ENCODE measurements at regions not wholly inside any gene's neighbourhood (a gene's known extent, or its start where the extent isn't known, plus 50 kb on each side); places are given as distances from the start of the nearest gene placed in this dataset.

DNA sequence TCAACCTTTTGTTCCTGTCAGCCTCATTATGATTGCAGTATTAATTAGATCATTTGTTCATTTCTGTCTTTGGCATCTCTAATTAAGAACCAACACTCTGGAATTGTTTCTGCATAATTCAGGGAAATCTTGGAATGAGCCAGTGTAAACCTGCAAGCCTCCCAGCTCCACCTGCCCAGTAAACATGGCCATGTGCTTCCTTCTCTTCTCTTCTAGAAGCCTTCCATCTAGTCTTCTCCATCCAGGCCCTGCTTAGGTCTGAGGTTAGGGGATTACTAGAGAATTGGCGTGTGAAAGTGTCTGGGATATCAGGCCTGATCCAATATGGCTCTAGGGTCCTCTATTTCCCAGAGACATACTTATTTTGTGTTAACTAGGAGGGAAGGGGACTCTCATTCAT, 528.0 kb downstream of the AACS start:
- Histone ChIP-seq H3K27ac (ENCODE audit: insufficient read depth in 1 of 2, low read depth in 1 of 2, low read length in 2 of 2, poor library complexity in 1 of 2, severe bottlenecking in 2 of 2) (no peak overlapping the region), H3K36me3 (ENCODE audit: control insufficient read depth in 4 of 4, insufficient read depth in 4 of 4, low read length in 3 of 4) (no peaks in the 10 kb centered on the region), H3K9me3 (ENCODE audit: control extremely low read depth in 1 of 5, control insufficient read depth in 4 of 5, insufficient read depth in 2 of 5, low read depth in 1 of 5, low read length in 4 of 5) (peaks cover 0 to 6% (median 4%) of the 10 kb centered on the region in 5 experiments), H3K4me1 (ENCODE audit: control extremely low read depth in 1 of 4, control insufficient read depth in 4 of 4, insufficient read depth in 4 of 4, low read length in 3 of 4) (no peaks in the 10 kb centered on the region), H3K27me3 (replicated peaks in 2 of 5; ENCODE audit: control insufficient read depth in 4 of 5, insufficient read depth in 5 of 5, low read length in 4 of 5) (no peaks in the 10 kb centered on the region), H3K4me3 (ENCODE audit: control insufficient read depth in 1 of 7, extremely low read depth in 1 of 7, insufficient read depth in 4 of 7, low read depth in 2 of 7, low read length in 6 of 7) (no peak overlapping the region)
- CTCF ChIA-PET = interaction anchor here (1.1 kb wide), 1 partner anchor 12 kb away, joined by 3 read pairs; no protein-coding TSS in a partner anchor
- POLR2A ChIA-PET = no interaction called here
- DNase-seq = no peak
- WGBS (ENCODE audit: insufficient coverage) = no CpG with 5 or more reads among the region's 1 CpG

DNA sequence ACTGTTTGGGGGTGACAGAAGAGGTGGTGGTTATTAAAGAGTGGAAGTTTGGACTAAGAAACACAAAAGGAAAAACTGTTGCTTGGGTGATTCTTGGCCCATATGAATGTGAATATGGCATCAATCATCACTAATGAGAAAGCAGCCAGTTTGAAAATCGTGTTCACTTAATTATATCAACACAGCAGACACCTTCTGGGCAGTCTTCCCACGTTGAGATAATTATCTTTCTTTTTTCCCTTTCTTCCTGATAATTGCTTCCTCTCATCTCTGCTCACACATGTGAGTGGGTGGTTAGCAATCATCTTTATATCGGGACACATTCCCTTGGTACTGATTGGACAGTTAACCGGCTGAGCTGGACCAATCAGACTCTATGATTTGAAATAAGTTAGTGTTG, 539.7 kb downstream of the AACS start:
- no peak overlapping the region for H3K27ac ChIP-seq (ENCODE audit: insufficient read depth in 1 of 2, low read depth in 1 of 2, low read length in 2 of 2, poor library complexity in 1 of 2, severe bottlenecking in 2 of 2)
- ChIA-PET POLR2A (no interaction called here), CTCF (interaction anchor here (1.3 kb wide), 1 partner anchor 12 kb away, joined by 3 read pairs; no protein-coding TSS in a partner anchor)
- H3K27me3 ChIP-seq (replicated peaks in 2 of 5; ENCODE audit: control insufficient read depth in 4 of 5, insufficient read depth in 5 of 5, low read length in 4 of 5) = no peaks in the 10 kb centered on the region
- no peaks in the 10 kb centered on the region for H3K36me3 ChIP-seq (ENCODE audit: control insufficient read depth in 4 of 4, insufficient read depth in 4 of 4, low read length in 3 of 4)
- WGBS (ENCODE audit: insufficient coverage) = 78% methylated on average over 4 of the region's 4 CpGs
- no peaks in the 10 kb centered on the region for H3K9me3 ChIP-seq (ENCODE audit: control extremely low read depth in 1 of 5, control insufficient read depth in 4 of 5, insufficient read depth in 2 of 5, low read depth in 1 of 5, low read length in 4 of 5)
- H3K4me3 ChIP-seq (ENCODE audit: control insufficient read depth in 1 of 7, extremely low read depth in 1 of 7, insufficient read depth in 4 of 7, low read depth in 2 of 7, low read length in 6 of 7) = no peak overlapping the region
- no peak for DNase-seq
- no peaks in the 10 kb centered on the region for H3K4me1 ChIP-seq (ENCODE audit: control extremely low read depth in 1 of 4, control insufficient read depth in 4 of 4, insufficient read depth in 4 of 4, low read length in 3 of 4)

DNA sequence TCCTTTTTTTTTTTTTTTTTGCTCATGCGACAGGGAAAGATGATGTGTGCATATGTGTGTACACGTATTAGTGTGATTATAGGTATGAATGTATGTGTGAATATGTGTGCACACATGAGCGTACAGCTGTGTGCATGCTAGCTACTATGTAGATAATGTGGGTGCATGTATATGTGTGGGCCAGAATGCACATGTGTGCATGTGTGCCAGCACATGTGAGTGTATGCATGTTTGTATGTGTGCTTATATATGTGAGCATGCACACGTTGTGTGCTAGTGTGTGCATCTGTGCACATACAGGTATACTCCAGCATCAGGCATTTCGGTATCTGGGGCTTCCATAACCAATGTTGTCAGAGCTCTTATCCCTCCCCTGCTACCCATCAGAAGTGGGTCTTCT, 541.1 kb downstream of the AACS start:
- ChIA-PET CTCF (no interaction called here), POLR2A (no interaction called here)
- no peaks in the 10 kb centered on the region for H3K36me3 ChIP-seq (ENCODE audit: control insufficient read depth in 4 of 4, insufficient read depth in 4 of 4, low read length in 3 of 4)
- no peak for DNase-seq
- no peaks in the 10 kb centered on the region for H3K9me3 ChIP-seq (ENCODE audit: control extremely low read depth in 1 of 5, control insufficient read depth in 4 of 5, insufficient read depth in 2 of 5, low read depth in 1 of 5, low read length in 4 of 5)
- no peaks in the 10 kb centered on the region for H3K27me3 ChIP-seq (replicated peaks in 2 of 5; ENCODE audit: control insufficient read depth in 4 of 5, insufficient read depth in 5 of 5, low read length in 4 of 5)
- H3K4me1 ChIP-seq (ENCODE audit: control extremely low read depth in 1 of 4, control insufficient read depth in 4 of 4, insufficient read depth in 4 of 4, low read length in 3 of 4) = no peaks in the 10 kb centered on the region
- no peak overlapping the region for H3K27ac ChIP-seq (ENCODE audit: insufficient read depth in 1 of 2, low read depth in 1 of 2, low read length in 2 of 2, poor library complexity in 1 of 2, severe bottlenecking in 2 of 2)
- WGBS (ENCODE audit: insufficient coverage) = 90% methylated on average over 4 of the region's 5 CpGs
- no peak overlapping the region for H3K4me3 ChIP-seq (ENCODE audit: control insufficient read depth in 1 of 7, extremely low read depth in 1 of 7, insufficient read depth in 4 of 7, low read depth in 2 of 7, low read length in 6 of 7)

DNA sequence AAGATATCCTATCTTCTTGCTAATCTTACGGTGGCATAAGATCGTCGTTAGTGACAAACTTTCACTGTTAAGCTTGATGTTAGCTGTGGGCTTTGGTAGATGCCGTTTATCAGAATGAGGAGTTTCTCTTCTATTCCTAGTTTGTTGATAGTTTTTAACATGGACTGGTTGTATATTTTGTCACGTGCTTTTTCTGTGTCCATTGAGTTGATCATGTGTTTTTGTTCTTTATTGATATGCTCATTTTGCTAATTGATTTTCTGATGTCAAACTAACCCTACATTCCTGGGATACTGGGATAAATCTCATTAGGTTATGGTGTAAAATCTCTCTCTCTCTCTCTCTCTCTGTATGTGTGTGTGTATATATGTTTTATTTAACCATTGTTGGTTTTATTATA, 545.1 kb downstream of the AACS start:
- Histone ChIP-seq H3K9me3 (ENCODE audit: control extremely low read depth in 1 of 5, control insufficient read depth in 4 of 5, insufficient read depth in 2 of 5, low read depth in 1 of 5, low read length in 4 of 5) (no peaks in the 10 kb centered on the region), H3K4me3 (ENCODE audit: control insufficient read depth in 1 of 7, extremely low read depth in 1 of 7, insufficient read depth in 4 of 7, low read depth in 2 of 7, low read length in 6 of 7) (no peak overlapping the region), H3K27me3 (replicated peaks in 2 of 5; ENCODE audit: control insufficient read depth in 4 of 5, insufficient read depth in 5 of 5, low read length in 4 of 5) (no peaks in the 10 kb centered on the region), H3K36me3 (ENCODE audit: control insufficient read depth in 4 of 4, insufficient read depth in 4 of 4, low read length in 3 of 4) (no peaks in the 10 kb centered on the region), H3K4me1 (ENCODE audit: control extremely low read depth in 1 of 4, control insufficient read depth in 4 of 4, insufficient read depth in 4 of 4, low read length in 3 of 4) (no peaks in the 10 kb centered on the region), H3K27ac (ENCODE audit: insufficient read depth in 1 of 2, low read depth in 1 of 2, low read length in 2 of 2, poor library complexity in 1 of 2, severe bottlenecking in 2 of 2) (no peak overlapping the region)
- ChIA-PET POLR2A (no interaction called here), CTCF (no interaction called here)
- no peak for DNase-seq
- 93% methylated on average over 4 of the region's 5 CpGs for WGBS (ENCODE audit: insufficient coverage)

DNA sequence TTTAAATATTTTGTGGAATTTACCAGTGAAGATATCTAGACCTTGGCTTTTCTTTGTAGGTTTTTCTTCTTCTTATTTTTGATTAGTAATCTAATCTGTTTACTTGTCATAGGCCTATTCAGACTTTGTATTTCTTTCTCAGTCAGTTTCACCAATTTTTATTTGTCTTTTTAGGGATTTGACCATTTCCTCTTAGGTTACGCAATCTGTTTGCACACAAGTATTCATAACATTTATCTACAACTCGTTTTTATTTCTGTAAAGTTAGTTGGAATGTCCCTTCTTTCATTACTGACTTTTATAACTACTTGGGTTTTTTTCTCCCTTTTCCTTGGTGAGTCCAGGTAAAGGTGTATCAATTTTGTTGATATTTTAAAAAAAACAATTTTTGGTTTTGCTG, 545.7 kb downstream of the AACS start:
- no peak overlapping the region for H3K4me3 ChIP-seq (ENCODE audit: control insufficient read depth in 1 of 7, extremely low read depth in 1 of 7, insufficient read depth in 4 of 7, low read depth in 2 of 7, low read length in 6 of 7)
- ChIA-PET POLR2A (no interaction called here), CTCF (no interaction called here)
- no peak overlapping the region for H3K27ac ChIP-seq (ENCODE audit: insufficient read depth in 1 of 2, low read depth in 1 of 2, low read length in 2 of 2, poor library complexity in 1 of 2, severe bottlenecking in 2 of 2)
- DNase-seq = no peak
- no peaks in the 10 kb centered on the region for H3K27me3 ChIP-seq (replicated peaks in 2 of 5; ENCODE audit: control insufficient read depth in 4 of 5, insufficient read depth in 5 of 5, low read length in 4 of 5)
- WGBS (ENCODE audit: insufficient coverage) = no CpG with 5 or more reads among the region's 2 CpGs
- H3K36me3 ChIP-seq (ENCODE audit: control insufficient read depth in 4 of 4, insufficient read depth in 4 of 4, low read length in 3 of 4) = no peaks in the 10 kb centered on the region
- H3K9me3 ChIP-seq (ENCODE audit: control extremely low read depth in 1 of 5, control insufficient read depth in 4 of 5, insufficient read depth in 2 of 5, low read depth in 1 of 5, low read length in 4 of 5) = no peaks in the 10 kb centered on the region
- no peaks in the 10 kb centered on the region for H3K4me1 ChIP-seq (ENCODE audit: control extremely low read depth in 1 of 4, control insufficient read depth in 4 of 4, insufficient read depth in 4 of 4, low read length in 3 of 4)

DNA sequence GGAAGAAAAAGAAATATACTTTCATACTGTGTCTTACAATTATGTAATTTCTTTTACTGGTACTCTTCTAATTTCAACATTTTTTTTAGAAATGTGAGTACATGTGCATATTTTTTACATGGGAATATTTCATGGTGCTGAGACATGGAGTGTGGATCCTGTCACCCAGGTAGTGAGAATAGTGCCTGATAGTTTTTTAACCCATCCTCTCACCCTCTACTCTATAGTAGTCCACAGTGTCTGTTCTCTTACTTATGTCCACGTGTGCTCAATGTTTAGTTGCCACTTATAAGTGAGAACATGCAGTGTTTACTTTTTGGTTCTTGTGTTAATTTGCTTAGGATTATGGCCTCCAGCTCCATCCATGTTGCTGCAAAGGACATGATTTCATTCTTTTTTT, 548.8 kb downstream of the AACS start:
- DNase-seq = no peak
- ChIA-PET POLR2A (no interaction called here), CTCF (no interaction called here)
- no peak overlapping the region for H3K27ac ChIP-seq (ENCODE audit: insufficient read depth in 1 of 2, low read depth in 1 of 2, low read length in 2 of 2, poor library complexity in 1 of 2, severe bottlenecking in 2 of 2)
- no CpG with 5 or more reads among the region's 1 CpG for WGBS (ENCODE audit: insufficient coverage)
- H3K27me3 ChIP-seq (replicated peaks in 2 of 5; ENCODE audit: control insufficient read depth in 4 of 5, insufficient read depth in 5 of 5, low read length in 4 of 5) = no peaks in the 10 kb centered on the region
- H3K36me3 ChIP-seq (ENCODE audit: control insufficient read depth in 4 of 4, insufficient read depth in 4 of 4, low read length in 3 of 4) = no peaks in the 10 kb centered on the region
- no peak overlapping the region for H3K4me3 ChIP-seq (ENCODE audit: control insufficient read depth in 1 of 7, extremely low read depth in 1 of 7, insufficient read depth in 4 of 7, low read depth in 2 of 7, low read length in 6 of 7)
- H3K9me3 ChIP-seq (ENCODE audit: control extremely low read depth in 1 of 5, control insufficient read depth in 4 of 5, insufficient read depth in 2 of 5, low read depth in 1 of 5, low read length in 4 of 5) = no peaks in the 10 kb centered on the region
- no peaks in the 10 kb centered on the region for H3K4me1 ChIP-seq (ENCODE audit: control extremely low read depth in 1 of 4, control insufficient read depth in 4 of 4, insufficient read depth in 4 of 4, low read length in 3 of 4)

DNA sequence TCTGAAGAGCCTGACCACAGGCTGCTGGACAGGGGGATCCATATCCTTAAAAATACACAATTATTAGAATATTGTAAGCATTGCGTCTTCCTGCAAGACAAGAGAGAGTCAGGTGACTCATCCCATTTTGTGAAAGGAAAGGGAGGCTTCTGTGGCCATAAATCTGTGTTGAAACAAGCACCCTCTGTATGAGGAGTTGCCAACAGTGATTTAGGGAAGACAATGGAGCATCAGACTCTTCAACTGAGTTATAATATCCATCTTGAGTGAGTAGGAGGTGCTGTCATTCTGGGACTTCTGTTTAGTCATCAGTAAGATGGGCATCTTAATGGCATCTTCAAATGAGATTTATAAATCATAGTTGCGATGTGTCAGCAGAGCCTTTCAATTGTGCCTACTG, 554.5 kb downstream of the AACS start:
- POLR2A ChIA-PET = no interaction called here
- CTCF ChIA-PET = no interaction called here
- Histone ChIP-seq H3K27ac (ENCODE audit: insufficient read depth in 1 of 2, low read depth in 1 of 2, low read length in 2 of 2, poor library complexity in 1 of 2, severe bottlenecking in 2 of 2) (no peak overlapping the region), H3K27me3 (replicated peaks in 2 of 5; ENCODE audit: control insufficient read depth in 4 of 5, insufficient read depth in 5 of 5, low read length in 4 of 5) (no peaks in the 10 kb centered on the region), H3K9me3 (ENCODE audit: control extremely low read depth in 1 of 5, control insufficient read depth in 4 of 5, insufficient read depth in 2 of 5, low read depth in 1 of 5, low read length in 4 of 5) (no peaks in the 10 kb centered on the region), H3K36me3 (ENCODE audit: control insufficient read depth in 4 of 4, insufficient read depth in 4 of 4, low read length in 3 of 4) (no peaks in the 10 kb centered on the region), H3K4me3 (ENCODE audit: control insufficient read depth in 1 of 7, extremely low read depth in 1 of 7, insufficient read depth in 4 of 7, low read depth in 2 of 7, low read length in 6 of 7) (no peak overlapping the region), H3K4me1 (ENCODE audit: control extremely low read depth in 1 of 4, control insufficient read depth in 4 of 4, insufficient read depth in 4 of 4, low read length in 3 of 4) (no peaks in the 10 kb centered on the region)
- WGBS (ENCODE audit: insufficient coverage) = 80% methylated on average over 2 of the region's 2 CpGs
- no peak for DNase-seq

DNA sequence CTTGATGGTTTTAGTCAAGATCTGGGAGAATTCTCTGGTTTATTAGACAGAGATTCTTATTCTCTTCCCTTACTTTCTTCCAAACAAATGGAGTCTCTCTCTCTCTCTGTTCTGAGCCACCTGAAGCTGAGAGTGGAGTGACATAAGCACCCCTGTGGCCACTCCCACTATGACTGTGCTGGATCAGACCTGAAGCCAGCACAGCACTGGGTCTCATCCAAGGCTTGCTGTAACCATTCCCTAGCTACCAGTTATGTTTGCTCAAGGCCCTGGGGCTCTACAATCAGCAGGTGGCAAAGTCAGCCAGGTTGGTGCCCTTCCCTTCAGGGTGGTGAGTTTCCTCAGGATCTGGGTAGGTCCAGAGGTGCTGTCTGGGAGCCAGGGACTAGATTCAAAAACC, 568.5 kb downstream of the AACS start:
- no peak overlapping the region for H3K4me3 ChIP-seq (ENCODE audit: control insufficient read depth in 1 of 7, extremely low read depth in 1 of 7, insufficient read depth in 4 of 7, low read depth in 2 of 7, low read length in 6 of 7)
- ChIA-PET CTCF (no interaction called here), POLR2A (no interaction called here)
- H3K36me3 ChIP-seq (ENCODE audit: control insufficient read depth in 4 of 4, insufficient read depth in 4 of 4, low read length in 3 of 4) = no peaks in the 10 kb centered on the region
- H3K4me1 ChIP-seq (ENCODE audit: control extremely low read depth in 1 of 4, control insufficient read depth in 4 of 4, insufficient read depth in 4 of 4, low read length in 3 of 4) = no peaks in the 10 kb centered on the region
- DNase-seq = no peak
- no peak overlapping the region for H3K27ac ChIP-seq (ENCODE audit: insufficient read depth in 1 of 2, low read depth in 1 of 2, low read length in 2 of 2, poor library complexity in 1 of 2, severe bottlenecking in 2 of 2)
- no peaks in the 10 kb centered on the region for H3K27me3 ChIP-seq (replicated peaks in 2 of 5; ENCODE audit: control insufficient read depth in 4 of 5, insufficient read depth in 5 of 5, low read length in 4 of 5)
- H3K9me3 ChIP-seq (ENCODE audit: control extremely low read depth in 1 of 5, control insufficient read depth in 4 of 5, insufficient read depth in 2 of 5, low read depth in 1 of 5, low read length in 4 of 5) = peaks cover 0 to 5% (median 0%) of the 10 kb centered on the region in 5 experiments

All from common myeloid progenitor, CD34-positive (primary cell).